Endothelial cell of hepatic sinusoid (primary cell): ENCODE measurements at regions not wholly inside any gene's neighbourhood (a gene's known extent, or its start where the extent isn't known, plus 50 kb on each side); places are given as distances from the start of the nearest gene placed in this dataset.

Source experiments
- in situ Hi-C: cut with HindIII; loops from 2 replicates; pipeline ENCODE4 v1.10.0; 2017; ENCODE audit warnings: low sequenced_read_pairs

- in situ Hi-C loops = no loop called here
These were observed 268.9 kb downstream of the ETNK1 start for GRCh38 chr12:22893878-22894277.

DNA sequence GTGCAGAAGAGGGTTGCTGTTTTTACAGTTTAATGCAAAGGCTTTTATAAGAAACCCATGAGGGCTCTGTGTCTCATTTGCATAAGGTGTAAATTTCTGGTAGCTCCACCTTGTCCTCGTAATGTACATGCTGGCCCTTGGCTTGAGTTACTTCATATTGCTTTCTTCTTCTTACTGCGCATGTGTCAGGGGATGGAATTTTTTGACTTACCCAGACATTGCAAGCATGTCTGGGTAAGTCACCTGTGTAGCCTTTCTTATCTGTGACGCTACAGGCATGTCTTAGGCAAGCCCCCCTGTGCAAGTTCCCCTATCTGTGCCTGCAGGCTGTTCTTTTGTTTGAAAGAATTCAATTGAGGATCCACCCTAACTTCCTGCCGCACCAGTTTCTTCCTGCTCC lies 274.2 kb downstream of the ETNK1 start:
- in situ Hi-C loops = no loop called here

DNA sequence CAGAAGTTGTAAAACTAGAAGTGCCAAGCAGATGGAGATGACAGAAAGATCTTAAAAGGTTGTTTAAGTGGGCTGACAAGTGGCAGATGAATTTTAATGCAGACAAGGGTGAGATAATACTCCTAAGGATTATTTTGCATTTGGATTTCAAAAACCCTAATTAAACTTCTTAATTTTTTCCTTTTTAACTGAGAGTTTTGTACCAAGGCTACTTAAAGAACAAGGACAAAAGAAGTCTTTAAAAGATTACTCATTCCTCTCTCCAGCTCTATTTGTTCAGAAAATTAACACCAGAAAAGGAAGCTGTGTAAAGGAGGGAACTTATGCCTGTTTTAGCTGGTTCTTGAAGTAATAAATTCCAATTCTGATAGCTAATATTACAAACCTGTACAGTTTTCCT lies 275.4 kb downstream of the ETNK1 start:
- in situ Hi-C loops = no loop called here

- in situ Hi-C loops = no loop called here
These were observed 279.5 kb downstream of the ETNK1 start for GRCh38 chr12:22904485-22904884.

- in situ Hi-C loops = no loop called here
These were observed 291.3 kb downstream of the ETNK1 start for GRCh38 chr12:22916241-22916640.

DNA sequence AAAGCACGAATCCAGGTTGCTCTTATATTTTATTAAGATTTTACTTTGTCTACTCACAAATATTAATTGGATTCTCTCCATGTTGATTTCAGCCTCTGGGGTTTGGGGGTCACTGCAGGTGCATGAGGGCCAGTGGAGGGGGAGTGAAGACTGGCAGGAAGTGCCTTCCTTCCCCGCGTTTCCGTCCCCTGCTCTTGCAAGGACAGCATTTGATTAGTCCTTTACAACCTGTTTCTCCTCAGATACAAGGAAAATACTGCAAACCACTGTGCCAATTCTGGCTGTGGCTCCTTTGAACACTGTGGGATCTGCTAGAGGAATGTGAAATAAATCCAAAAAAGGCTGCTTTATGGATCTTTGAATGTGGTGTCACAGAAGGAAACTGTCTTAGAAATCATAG lies 291.8 kb downstream of the ETNK1 start:
- in situ Hi-C loops = no loop called here

DNA sequence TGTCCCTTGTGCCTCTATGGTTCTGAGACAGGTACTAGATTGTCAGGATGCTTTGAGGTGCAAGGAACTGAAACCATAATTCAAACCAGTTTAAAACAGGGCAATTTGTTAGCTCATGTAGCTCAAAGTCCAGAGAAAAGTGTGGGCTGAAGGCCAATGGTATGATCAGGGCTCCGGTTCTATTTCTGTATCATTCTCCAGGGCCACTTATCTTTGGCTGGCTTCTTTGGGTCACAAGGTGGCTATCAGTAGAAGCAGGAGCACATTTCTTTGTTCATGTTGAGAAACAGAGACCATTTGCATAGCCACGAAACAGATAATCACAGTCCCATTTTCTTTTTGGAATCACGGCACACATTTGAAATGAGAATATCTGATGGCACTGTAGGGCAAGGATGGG lies 294.9 kb downstream of the ETNK1 start:
- in situ Hi-C loops = no loop called here

- in situ Hi-C loops = no loop called here
These were observed 298.8 kb downstream of the ETNK1 start for GRCh38 chr12:22923768-22924167.

DNA sequence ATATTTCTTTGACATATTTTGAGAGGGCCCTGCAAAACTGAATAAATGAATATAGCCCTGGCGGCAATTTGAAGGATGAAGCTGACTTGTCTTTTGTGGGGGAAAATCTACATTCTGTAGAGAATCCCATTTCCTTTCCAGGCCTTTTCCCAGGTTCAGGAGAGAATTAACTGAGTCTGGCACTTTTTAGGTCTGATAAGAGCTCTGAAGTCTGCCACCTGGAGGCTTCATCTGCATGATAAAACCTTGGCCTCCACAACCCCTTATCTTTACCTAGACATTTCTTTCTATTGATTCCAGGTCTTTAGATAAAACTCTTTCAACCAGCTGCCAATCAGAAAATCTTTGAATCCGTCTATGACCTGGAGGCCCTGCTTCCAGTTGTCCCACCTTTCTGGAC lies 299.4 kb downstream of the ETNK1 start:
- in situ Hi-C loops = no loop called here

GRCh38 chr12:22925623-22926022 lies 300.7 kb downstream of the ETNK1 start:
- in situ Hi-C loops = no loop called here

- in situ Hi-C loops = no loop called here
These were observed 307.5 kb downstream of the ETNK1 start for GRCh38 chr12:22932431-22932830.

DNA sequence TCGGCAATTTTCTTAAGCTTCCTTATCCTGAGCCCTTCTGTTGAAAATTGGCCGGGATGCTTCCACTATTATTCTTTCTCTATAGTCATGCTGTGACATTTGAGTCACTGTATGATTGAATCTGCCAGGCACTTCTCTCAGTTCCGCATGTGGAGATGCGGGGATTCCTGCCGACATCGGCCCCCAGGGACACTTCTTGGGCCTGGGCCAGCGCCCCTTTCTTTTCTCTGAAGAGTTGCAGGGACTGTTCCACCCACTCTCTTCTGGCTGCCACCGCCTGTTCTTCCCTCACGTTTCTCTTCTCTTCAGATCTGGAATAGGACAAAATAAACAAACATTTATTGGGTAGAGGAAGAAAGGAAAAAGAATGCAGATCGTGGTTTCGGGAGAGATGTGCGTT lies 310.1 kb downstream of the ETNK1 start:
- in situ Hi-C loops = no loop called here

DNA sequence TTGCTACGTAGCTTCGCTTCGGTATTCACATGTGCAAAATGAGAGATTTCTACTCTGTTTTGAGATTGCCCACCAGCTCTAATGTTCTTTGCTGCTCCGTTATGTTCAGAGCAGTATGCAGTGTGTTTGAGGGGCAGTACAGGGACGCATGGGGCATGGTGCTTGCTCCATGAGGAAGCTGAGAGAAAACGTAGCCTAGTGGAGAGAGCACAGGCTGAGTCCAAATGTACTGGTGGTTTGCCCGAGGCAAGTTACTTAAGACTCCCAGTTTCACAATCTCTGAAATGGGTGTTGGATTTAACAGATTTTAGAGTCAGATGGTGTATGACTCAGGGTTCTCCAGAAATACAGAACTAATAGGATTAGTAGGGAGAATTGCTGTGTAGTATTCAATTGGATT lies 310.5 kb downstream of the ETNK1 start:
- in situ Hi-C loops = no loop called here

GRCh38 chr12:22938323-22938722 lies 313.4 kb downstream of the ETNK1 start:
- in situ Hi-C loops = no loop called here

DNA sequence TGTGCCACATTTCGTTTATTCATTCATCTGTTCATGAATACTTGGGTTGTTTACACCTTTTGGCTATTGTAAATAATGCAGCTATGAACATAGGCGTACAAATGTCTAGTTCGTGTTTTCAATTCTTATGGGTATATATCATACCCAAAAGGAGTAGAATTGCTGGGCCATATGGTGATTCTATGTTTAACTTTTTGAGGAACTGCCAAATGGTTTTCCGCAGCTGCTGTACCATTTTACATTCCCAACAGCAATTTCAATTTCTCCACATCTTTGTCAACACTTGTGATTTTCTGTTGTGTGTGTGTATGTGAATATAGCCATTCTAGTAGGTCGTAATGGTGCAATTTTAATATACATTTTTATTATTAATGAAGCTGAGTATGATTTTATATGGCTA lies 326.2 kb downstream of the ETNK1 start:
- in situ Hi-C loops = no loop called here

DNA sequence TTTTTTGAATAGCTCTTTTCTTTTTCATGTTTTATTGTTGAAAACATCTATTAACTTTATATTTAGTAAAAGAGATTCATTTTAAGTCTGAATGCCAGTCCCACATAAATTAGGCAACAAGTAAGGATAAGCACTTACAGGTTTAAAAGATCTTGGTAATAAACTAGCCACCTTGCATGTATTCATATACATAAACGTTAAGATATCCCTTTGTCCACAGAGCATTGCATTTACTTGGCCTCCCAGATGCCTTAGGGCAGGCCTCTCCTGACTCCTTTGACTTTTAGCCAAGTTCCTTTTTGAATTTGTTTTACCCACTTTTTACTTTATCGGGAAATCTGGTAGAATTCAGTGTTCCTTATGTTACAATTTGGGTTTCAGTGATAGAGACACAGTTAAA lies 331.7 kb downstream of the ETNK1 start:
- in situ Hi-C loops = no loop called here

DNA sequence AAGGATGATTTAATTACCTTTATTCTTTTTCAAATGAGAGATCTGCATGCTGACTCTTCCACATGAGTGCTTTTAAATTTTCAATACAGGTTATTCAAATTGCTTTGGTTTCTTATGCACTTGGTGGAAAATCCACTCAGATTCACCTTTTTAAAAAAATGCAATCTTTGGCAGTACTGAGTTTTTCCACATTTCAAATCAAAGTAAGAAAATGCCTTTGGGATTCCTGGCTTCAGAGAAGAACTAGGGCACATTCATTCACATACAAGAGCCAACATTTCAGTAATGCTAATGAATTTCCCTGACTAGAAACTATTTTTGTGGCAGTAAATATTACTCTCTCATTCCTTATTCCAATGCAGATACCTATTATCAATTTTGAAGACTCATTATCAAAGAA lies 342.2 kb downstream of the ETNK1 start:
- in situ Hi-C loops = no loop called here

GRCh38 chr12:22969521-22969920 lies 344.6 kb downstream of the ETNK1 start:
- in situ Hi-C loops = no loop called here

- in situ Hi-C loops = no loop called here
These were observed 346.3 kb downstream of the ETNK1 start for GRCh38 chr12:22971247-22971646.

DNA sequence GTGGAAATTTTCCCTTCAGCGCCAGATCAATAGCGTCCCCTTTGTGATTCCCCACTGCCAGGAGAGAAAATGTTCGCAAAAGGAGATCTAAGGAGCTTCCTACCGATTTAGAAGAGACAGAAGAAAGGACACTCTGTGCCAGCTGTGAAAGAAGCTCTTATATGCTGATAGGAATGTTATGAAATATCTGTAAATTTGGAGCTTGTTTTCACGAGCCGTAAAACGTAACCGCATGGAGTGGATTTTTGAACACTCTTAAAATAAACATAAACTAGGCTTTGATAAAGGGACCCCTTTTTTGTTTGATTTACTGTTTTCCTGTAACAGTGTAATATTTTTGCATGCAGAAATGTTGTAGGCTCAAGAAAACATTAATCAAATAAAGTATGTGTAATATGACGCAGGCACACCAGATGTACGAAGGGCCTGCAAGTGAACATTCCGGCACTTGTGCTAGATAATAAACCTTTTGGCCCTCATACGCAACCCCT lies 346.8 kb downstream of the ETNK1 start:
- in situ Hi-C loops = no loop called here

GRCh38 chr12:22974865-22975264 lies 349.9 kb downstream of the ETNK1 start:
- in situ Hi-C loops = no loop called here

DNA sequence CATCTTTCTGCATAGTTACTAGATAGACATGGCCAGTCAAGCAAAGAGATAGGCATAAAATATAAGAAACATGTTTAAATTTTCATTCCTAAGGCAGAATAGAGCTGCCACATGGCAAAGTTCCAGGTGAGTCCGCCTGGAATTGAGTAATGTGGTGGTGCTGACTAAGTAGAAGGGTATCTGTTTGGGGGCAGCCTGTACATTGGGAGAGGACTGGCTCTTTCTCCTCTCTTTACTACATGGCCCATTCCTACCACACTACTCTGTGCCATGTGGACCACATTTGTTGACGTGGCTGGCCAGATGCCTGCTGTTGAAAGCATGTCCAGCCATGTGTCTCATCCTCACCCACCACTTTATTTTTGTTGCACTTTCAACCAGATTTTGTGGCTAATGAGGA lies 354.0 kb downstream of the ETNK1 start:
- in situ Hi-C loops = no loop called here

DNA sequence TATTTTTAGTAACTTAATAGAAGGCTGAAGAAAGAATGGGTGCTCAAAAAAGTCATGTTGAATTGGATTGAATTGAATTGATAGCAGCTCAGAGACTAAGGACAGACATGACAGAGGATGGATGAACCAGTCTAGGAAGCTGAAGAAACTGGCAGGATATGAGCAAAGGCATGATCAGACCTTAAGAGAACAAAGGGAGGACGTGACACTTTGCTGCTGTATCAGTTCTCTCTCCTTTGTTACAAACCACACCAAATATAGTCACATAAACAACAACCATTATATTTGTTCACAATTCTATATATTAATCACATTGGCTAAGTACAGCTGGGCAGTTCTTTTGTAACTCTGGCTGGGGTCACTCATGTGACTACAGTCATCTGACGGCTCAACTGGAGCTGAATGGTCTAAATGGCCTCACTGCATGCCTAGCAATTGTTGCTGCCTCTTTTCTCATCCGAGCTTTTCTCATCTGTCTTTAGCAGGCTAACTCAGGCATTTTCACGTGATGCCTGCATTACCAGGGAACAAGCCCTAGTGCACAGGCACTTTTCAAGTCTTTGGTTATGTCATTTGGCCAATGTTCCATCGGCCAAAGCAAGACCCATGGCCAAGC lies 355.0 kb downstream of the ETNK1 start:
- in situ Hi-C loops = loop anchor here (5.0 kb wide), 1 partner anchor 82 kb away; no protein-coding TSS in a partner anchor
